ENCODE measurements at regions not wholly inside any gene's neighbourhood (a gene's known extent, or its start where the extent isn't known, plus 50 kb on each side); places are given as distances from the start of the nearest gene placed in this dataset.

DNA sequence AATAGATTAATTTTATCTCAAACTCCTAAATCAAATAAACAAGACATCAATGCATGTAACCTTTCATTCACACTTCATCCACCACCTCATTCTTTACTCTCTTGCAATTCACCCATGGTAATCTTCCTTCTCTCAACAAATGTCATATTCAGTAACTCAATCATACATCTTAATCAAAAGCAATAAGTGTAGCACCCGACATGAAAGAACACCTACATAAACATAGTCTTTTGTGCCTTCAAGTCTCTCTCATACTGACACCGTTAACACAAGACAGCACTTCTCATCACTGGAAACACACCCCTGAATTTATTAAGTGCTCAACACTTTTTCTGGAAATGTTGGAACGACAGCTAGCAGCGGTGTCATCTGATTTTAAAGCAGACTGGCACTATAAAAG is 225.9 kb downstream of the TTLL7 start:
- no peaks in the 10 kb centered on the region for H3K9me3 ChIP-seq
- no peak overlapping the region for H3K4me3 ChIP-seq
- no peak overlapping the region for H3K27ac ChIP-seq
- H3K4me1 ChIP-seq, result no peaks in the 10 kb centered on the region
- intact Hi-C loops (cut with DNase I), result no loop called here
- H3K27me3 ChIP-seq (ENCODE audit: low read depth), result no peaks in the 10 kb centered on the region
- no peak for DNase-seq
- TF ChIP-seq, protein P1, sequence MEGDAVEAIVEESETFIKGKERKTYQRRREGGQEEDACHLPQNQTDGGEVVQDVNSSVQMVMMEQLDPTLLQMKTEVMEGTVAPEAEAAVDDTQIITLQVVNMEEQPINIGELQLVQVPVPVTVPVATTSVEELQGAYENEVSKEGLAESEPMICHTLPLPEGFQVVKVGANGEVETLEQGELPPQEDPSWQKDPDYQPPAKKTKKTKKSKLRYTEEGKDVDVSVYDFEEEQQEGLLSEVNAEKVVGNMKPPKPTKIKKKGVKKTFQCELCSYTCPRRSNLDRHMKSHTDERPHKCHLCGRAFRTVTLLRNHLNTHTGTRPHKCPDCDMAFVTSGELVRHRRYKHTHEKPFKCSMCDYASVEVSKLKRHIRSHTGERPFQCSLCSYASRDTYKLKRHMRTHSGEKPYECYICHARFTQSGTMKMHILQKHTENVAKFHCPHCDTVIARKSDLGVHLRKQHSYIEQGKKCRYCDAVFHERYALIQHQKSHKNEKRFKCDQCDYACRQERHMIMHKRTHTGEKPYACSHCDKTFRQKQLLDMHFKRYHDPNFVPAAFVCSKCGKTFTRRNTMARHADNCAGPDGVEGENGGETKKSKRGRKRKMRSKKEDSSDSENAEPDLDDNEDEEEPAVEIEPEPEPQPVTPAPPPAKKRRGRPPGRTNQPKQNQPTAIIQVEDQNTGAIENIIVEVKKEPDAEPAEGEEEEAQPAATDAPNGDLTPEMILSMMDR (IDR thresholded peaks at IDR 0.05), result no peak
- no peaks in the 10 kb centered on the region for H3K36me3 ChIP-seq
- no peak for ATAC-seq

DNA sequence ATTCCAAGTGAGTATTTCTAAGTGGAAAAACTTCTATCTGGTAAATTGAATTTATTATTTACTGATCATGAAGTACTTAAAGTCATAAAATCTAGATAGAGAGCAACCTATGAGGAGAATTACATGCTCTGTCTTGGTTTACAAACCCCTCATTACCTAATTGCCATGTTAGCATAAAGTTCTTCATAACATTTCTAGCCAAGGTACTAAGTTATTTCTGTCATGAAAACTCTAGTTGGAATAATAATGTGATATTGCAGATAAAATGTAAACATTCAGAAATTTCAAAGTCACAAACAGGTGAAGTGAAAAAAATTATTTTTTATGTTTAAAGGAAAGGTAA is 228.6 kb downstream of the TTLL7 start:
- intact Hi-C loops (cut with DNase I), result no loop called here
- Histone ChIP-seq H3K27ac (no peak overlapping the region), H3K9me3 (no peaks in the 10 kb centered on the region), H3K36me3 (no peaks in the 10 kb centered on the region), H3K27me3 (ENCODE audit: low read depth) (no peaks in the 10 kb centered on the region), H3K4me1 (no peaks in the 10 kb centered on the region), H3K4me3 (no peak overlapping the region)
- DNase-seq (no peak), ATAC-seq (no peak)
- TF ChIP-seq, protein P1 (IDR thresholded peaks at IDR 0.05), result no peak

DNA sequence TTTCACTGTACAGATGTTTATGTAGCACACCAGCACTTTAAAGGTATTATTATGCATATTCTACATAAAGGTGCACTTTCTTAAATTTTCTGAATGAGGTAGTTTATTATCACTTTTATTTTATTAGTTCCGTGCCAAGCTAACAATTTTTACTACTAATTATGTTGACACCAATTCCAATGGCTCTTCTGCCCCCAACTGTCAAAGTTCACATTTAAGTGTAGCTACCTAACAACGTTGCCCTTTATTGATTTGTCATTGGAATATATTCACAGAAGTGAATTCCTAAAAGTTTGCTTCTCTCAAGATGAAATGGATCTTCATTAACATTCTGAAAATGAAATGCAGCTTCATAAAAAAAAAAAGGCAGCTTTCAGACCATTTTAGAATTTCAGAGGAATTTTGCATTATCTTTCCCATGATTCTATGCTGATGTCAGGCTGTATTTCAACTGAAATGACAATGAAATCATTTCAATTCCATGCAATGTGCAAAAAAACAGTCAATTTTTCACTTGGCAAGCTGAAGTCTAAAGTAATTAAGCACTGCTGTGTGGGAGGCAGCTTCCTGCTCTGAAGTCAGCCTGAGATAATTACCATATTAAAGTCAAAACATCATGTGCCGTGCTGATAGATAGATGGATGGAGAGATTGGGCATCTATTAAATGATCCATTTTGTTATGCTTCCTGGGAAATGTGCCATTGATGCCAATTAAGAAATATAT is 229.2 kb downstream of the TTLL7 start:
- no peak overlapping the region for H3K4me3 ChIP-seq
- no peak for ATAC-seq
- intact Hi-C loops (cut with DNase I), result no loop called here
- H3K9me3 ChIP-seq, result no peaks in the 10 kb centered on the region
- no peaks in the 10 kb centered on the region for H3K4me1 ChIP-seq
- DNase-seq, result no peak
- H3K27ac ChIP-seq, result no peak overlapping the region
- H3K27me3 ChIP-seq (ENCODE audit: low read depth), result no peaks in the 10 kb centered on the region
- TF ChIP-seq, protein P1 (IDR thresholded peaks at IDR 0.05), result no peak
- H3K36me3 ChIP-seq, result no peaks in the 10 kb centered on the region

DNA sequence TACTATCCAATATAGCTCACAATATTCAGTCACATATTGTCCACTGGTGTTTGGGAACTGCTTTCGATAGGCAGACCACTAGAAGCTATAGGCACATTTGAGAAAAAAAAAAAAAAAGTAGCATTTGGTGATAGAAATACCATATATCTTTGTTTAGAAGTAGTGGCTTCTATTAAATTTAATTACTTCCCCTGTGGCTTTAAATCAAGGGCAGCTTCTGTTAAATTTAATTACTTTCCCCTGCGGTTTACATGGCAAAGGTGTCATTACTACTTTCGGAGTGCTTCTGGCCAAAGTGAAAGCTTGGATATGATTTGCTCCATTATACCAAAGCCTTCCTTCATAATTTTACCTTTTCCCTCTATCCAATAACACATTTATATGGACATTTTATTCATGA is 229.9 kb downstream of the TTLL7 start:
- no peaks in the 10 kb centered on the region for H3K4me1 ChIP-seq
- DNase-seq, result no peak
- H3K9me3 ChIP-seq, result no peaks in the 10 kb centered on the region
- no peak overlapping the region for H3K4me3 ChIP-seq
- no peaks in the 10 kb centered on the region for H3K27me3 ChIP-seq (ENCODE audit: low read depth)
- H3K36me3 ChIP-seq, result no peaks in the 10 kb centered on the region
- no peak for ATAC-seq
- TF ChIP-seq, protein P1 (IDR thresholded peaks at IDR 0.05), result no peak
- H3K27ac ChIP-seq, result no peak overlapping the region
- intact Hi-C loops (cut with DNase I), result no loop called here

DNA sequence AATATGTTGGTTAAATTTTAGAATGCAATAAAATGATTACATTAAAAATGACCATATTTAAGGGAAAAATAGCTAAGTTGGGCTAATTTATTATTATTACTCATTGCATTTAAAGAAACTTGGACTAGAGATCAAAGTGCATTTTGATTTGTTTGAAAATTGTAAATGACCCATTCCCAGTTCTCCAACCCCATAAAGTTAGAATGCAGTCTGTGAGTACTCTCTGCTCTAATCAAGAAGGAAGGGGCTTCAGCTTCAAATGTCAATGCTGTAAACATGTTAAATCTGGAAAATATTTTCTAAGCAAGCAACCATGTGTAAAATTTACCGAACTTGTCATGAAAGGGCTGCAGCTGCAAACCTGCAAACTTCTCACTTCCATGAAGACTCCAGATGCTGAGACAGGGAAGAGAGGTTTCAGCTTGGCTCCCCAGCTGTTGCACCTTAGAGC is 232.7 kb downstream of the TTLL7 start:
- no peaks in the 10 kb centered on the region for H3K4me1 ChIP-seq
- intact Hi-C loops (cut with DNase I), result no loop called here
- H3K27ac ChIP-seq, result no peak overlapping the region
- TF ChIP-seq, protein P1 (IDR thresholded peaks at IDR 0.05), result no peak
- H3K9me3 ChIP-seq, result no peaks in the 10 kb centered on the region
- no peaks in the 10 kb centered on the region for H3K36me3 ChIP-seq
- no peak overlapping the region for H3K4me3 ChIP-seq
- DNase-seq (no peak), ATAC-seq (no peak)
- no peaks in the 10 kb centered on the region for H3K27me3 ChIP-seq (ENCODE audit: low read depth)
